MCF 10A (cell line): ENCODE measurements at regions not wholly inside any gene's neighbourhood (a gene's known extent, or its start where the extent isn't known, plus 50 kb on each side); places are given as distances from the start of the nearest gene placed in this dataset.
A peak's percentile ranks its signal among the peaks of the same experiment; 100 is the strongest.

Experiments
- BruUV-seq: library from RNA; stranded (reverse); fragments of 400-500 nt; replicated peaks from 2 replicates; lab custom pipeline; 2021; lab: Mats Ljungman, UMichigan
- CTCF ChIA-PET: fragments of 300-600 bp; sonication (Branson Sonifier 250); formaldehyde crosslinking; extraction: SDS; loops from one replicate; lab custom pipeline; 2021; ENCODE audit warnings: antibody characterized with exemption, inconsistent platforms; lab: Yijun Ruan, JAX
- POLR2A ChIA-PET: fragments of 300-600, 350-650 bp; sonication (Branson Sonifier 250); formaldehyde crosslinking; extraction: SDS; loops from one replicate; lab custom pipeline; 2020; ENCODE audit warnings: antibody characterized with exemption, inconsistent platforms; lab: Yijun Ruan, JAX
- DNase-seq: peaks from one replicate; pipeline ENCODE4 v3.0.0-alpha.2; 2018; ENCODE audit not compliant: unreplicated experiment
- H3K27ac Mint-ChIP-seq: one replicate; pipeline ENCODE4 v1.8.0; 2022; ENCODE audit warnings: mild to moderate bottlenecking, low read depth, mixed read lengths; ENCODE audit not compliant: unreplicated experiment
- H3K27me3 Mint-ChIP-seq: one replicate; pipeline ENCODE4 v1.8.0; 2022; ENCODE audit warnings: mixed read lengths; ENCODE audit not compliant: insufficient read depth, unreplicated experiment
- H3K36me3 Mint-ChIP-seq: one replicate; pipeline ENCODE4 v1.8.0; 2022; ENCODE audit warnings: mild to moderate bottlenecking, moderate library complexity, mixed read lengths; ENCODE audit not compliant: insufficient read depth, unreplicated experiment
- H3K4me1 Mint-ChIP-seq: one replicate; pipeline ENCODE4 v1.8.0; 2022; ENCODE audit warnings: mixed read lengths; ENCODE audit not compliant: insufficient read depth, unreplicated experiment
- H3K4me3 Mint-ChIP-seq: one replicate; pipeline ENCODE4 v1.8.0; 2022; ENCODE audit warnings: mild to moderate bottlenecking, moderate library complexity, mixed read lengths; ENCODE audit not compliant: unreplicated experiment
- H3K9me3 Mint-ChIP-seq: one replicate; pipeline ENCODE4 v1.8.0; 2022; ENCODE audit warnings: mixed read lengths; ENCODE audit not compliant: unreplicated experiment
- CTCF ChIP-seq: fragments of 200-600 bp; IDR thresholded peaks from one replicate; pipeline ENCODE4 v1.8.0; 2022; ENCODE audit warnings: antibody characterized with exemption, mild to moderate bottlenecking; ENCODE audit not compliant: unreplicated experiment
- intact Hi-C: fragments of 100-400 bp; cut with micrococcal nuclease; formaldehyde crosslinking; loops from 2 replicates; pipeline ENCODE4 v1.14.1; 2022

- no peak overlapping the region for H3K4me3 Mint-ChIP-seq
- H3K27me3 Mint-ChIP-seq, result no peaks in the 10 kb centered on the region
- intact Hi-C loops, result no loop called here
- no peaks in the 10 kb centered on the region for H3K9me3 Mint-ChIP-seq
- DNase-seq, result peak; percentile 48
- no peak for TF ChIP-seq CTCF
- CTCF ChIA-PET, result interaction anchor here (1.5 to 2.5 kb wide), 2 partner anchors 10 to 14 kb away, joined by 3 to 9 read pairs; no protein-coding TSS in a partner anchor
- POLR2A ChIA-PET, result interaction anchor here (1.5 kb wide), 1 partner anchor 10 kb away, joined by 3 read pairs; no protein-coding TSS in a partner anchor
- no peaks in the 10 kb centered on the region for H3K4me1 Mint-ChIP-seq
- no TSS peak for BruUV-seq
- H3K36me3 Mint-ChIP-seq, result no peaks in the 10 kb centered on the region
- no peak overlapping the region for H3K27ac Mint-ChIP-seq
These were observed 380.9 kb upstream of the RARB start for GRCh38 chr3:25046911-25047771.

- H3K36me3 Mint-ChIP-seq, result no peaks in the 10 kb centered on the region
- H3K4me3 Mint-ChIP-seq, result no peak overlapping the region
- POLR2A ChIA-PET, result interaction anchor here (1.2 kb wide), 1 partner anchor 16 kb away, joined by 3 read pairs; no protein-coding TSS in a partner anchor
- no peaks in the 10 kb centered on the region for H3K9me3 Mint-ChIP-seq
- CTCF ChIA-PET, result interaction anchor here (1.0 kb wide), 1 partner anchor 16 kb away, joined by 5 read pairs; no protein-coding TSS in a partner anchor
- DNase-seq, result no peak
- no peak for TF ChIP-seq CTCF
- no peaks in the 10 kb centered on the region for H3K4me1 Mint-ChIP-seq
- no peak overlapping the region for H3K27ac Mint-ChIP-seq
- no peaks in the 10 kb centered on the region for H3K27me3 Mint-ChIP-seq
- no TSS peak for BruUV-seq
- intact Hi-C loops, result no loop called here
These were observed 378.8 kb upstream of the RARB start for GRCh38 chr3:25049304-25049703.

GRCh38 chr3:25053360-25053759 is 374.7 kb upstream of the RARB start:
- Mint-ChIP-seq H3K27me3 (no peaks in the 10 kb centered on the region), H3K27ac (no peak overlapping the region), H3K9me3 (no peaks in the 10 kb centered on the region), H3K4me3 (no peak overlapping the region), H3K4me1 (no peaks in the 10 kb centered on the region), H3K36me3 (no peaks in the 10 kb centered on the region)
- no TSS peak for BruUV-seq
- ChIA-PET CTCF (no interaction called here), POLR2A (no interaction called here)
- no peak for TF ChIP-seq CTCF
- intact Hi-C loops, result no loop called here
- no peak for DNase-seq

- Mint-ChIP-seq H3K36me3 (no peaks in the 10 kb centered on the region), H3K27ac (no peak overlapping the region), H3K4me3 (no peak overlapping the region), H3K27me3 (peaks cover 19% of the 10 kb centered on the region), H3K4me1 (no peaks in the 10 kb centered on the region), H3K9me3 (no peaks in the 10 kb centered on the region)
- DNase-seq, result no peak
- ChIA-PET CTCF (no interaction called here), POLR2A (interaction anchor here (0.6 kb wide), 1 partner anchor 92 kb away, joined by 3 read pairs; no protein-coding TSS in a partner anchor)
- intact Hi-C loops, result no loop called here
- BruUV-seq, result no TSS peak
- no peak for TF ChIP-seq CTCF
These were observed 371.9 kb upstream of the RARB start for GRCh38 chr3:25056036-25056755.
